ENCODE measurements at regions not wholly inside any gene's neighbourhood (a gene's known extent, or its start where the extent isn't known, plus 50 kb on each side); places are given as distances from the start of the nearest gene placed in this dataset.

DNA sequence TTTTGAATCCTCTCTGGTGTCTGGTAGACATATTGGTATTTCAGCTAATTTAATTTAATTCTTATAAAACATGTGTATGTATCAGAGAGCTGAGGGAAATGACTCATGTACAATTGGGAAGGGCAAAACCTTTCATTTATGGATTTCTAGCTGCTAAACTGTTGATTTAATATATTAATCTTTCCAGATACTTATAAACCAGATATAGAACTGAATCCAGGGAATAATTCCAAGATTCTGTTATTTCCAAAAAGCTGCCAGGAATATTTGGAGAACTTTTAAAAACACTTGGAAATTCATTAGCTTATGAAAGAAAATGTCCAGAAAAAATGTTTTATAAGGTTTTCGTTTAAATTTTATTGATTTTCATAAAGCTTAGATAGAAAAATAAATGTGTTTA is 295.5 kb downstream of the YTHDC2 start:
- H3K27ac ChIP-seq: no peak overlapping the region
- TF ChIP-seq, protein P1, sequence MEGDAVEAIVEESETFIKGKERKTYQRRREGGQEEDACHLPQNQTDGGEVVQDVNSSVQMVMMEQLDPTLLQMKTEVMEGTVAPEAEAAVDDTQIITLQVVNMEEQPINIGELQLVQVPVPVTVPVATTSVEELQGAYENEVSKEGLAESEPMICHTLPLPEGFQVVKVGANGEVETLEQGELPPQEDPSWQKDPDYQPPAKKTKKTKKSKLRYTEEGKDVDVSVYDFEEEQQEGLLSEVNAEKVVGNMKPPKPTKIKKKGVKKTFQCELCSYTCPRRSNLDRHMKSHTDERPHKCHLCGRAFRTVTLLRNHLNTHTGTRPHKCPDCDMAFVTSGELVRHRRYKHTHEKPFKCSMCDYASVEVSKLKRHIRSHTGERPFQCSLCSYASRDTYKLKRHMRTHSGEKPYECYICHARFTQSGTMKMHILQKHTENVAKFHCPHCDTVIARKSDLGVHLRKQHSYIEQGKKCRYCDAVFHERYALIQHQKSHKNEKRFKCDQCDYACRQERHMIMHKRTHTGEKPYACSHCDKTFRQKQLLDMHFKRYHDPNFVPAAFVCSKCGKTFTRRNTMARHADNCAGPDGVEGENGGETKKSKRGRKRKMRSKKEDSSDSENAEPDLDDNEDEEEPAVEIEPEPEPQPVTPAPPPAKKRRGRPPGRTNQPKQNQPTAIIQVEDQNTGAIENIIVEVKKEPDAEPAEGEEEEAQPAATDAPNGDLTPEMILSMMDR (conservative IDR thresholded peaks at IDR 0.05): no peak

DNA sequence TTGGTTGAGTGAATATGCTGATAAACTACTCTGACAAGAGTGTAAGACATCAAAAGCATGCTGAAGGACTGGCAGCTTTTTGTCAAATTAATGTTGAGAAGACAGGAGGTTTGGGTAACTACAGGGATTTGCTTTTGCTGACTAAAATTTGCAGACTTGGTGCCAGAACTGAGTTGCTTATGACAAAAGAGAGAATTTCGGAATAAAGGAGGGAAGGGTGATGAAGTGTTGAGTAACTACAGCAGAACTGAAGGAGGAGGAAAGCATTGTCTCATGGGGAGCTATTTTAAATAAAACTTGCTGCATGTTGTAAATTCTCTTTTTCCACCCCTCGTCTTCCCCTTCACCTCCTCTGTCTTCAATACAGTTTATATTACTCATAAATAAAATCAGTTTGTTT is 296.1 kb downstream of the YTHDC2 start:
- TF ChIP-seq, protein P1 (conservative IDR thresholded peaks at IDR 0.05): no peak
- H3K27ac ChIP-seq: no peak overlapping the region

DNA sequence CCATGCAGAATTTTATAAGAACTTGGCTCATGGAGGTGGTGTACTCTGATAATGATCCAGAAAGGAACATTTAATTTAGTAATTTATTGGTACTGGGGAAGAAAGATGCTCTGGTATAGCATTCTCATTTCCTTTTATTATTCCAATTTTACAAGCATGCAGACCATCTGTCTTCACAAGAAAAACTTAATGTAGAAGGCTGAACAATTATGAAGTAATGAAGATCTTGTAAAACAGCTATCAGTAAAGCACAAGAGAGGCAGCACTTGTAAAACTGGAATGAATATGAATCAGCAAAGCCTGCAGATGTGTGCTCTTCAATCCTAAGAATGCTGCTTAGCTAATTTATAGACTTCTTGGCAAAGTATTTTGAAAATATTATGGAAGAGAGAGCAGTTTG is 300.0 kb downstream of the YTHDC2 start:
- peak overlapping the region; percentile 49 for H3K27ac ChIP-seq
- TF ChIP-seq, protein P1 (conservative IDR thresholded peaks at IDR 0.05): no peak

DNA sequence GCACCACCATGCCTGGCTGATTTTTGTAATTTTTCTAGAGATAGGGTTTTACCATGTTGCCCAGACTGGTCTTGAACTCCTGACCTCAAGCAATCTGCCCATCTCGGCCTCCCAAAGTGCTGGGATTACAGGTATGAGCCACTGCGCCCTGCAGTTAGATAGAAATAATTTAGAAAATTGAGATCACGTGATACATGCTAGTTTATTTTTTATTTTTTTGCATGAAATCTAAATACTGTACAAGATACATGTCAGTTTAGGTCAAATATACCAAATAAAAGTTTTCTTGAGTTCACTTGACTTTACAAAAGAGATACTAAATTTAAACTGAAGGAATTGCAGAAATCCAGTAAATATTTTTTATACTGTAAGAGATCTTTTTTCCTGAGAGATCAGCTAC is 304.2 kb downstream of the YTHDC2 start:
- TF ChIP-seq, protein P1 (conservative IDR thresholded peaks at IDR 0.05): no peak
- H3K27ac ChIP-seq: no peak overlapping the region

DNA sequence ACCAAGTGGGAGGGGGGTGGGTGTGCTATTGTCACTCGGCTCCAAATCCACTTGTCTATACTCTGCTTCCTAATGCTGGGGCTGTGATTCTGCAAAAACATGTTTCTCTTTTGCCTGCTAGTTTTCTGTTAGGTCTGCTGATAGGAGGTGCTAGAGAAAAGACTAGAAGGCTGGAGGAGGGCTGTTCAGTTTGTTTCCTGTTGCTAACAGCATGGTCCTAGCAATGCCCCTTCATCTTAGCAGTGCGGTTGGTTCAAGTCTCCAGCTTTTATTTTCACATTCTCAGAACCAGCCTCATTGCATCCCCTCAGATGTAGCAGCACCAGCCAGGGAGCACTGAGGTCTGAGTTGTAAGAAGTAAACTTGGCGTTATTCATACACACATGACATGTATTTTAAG is 310.2 kb downstream of the YTHDC2 start:
- H3K27ac ChIP-seq: no peak overlapping the region
- TF ChIP-seq, protein P1 (conservative IDR thresholded peaks at IDR 0.05): no peak

DNA sequence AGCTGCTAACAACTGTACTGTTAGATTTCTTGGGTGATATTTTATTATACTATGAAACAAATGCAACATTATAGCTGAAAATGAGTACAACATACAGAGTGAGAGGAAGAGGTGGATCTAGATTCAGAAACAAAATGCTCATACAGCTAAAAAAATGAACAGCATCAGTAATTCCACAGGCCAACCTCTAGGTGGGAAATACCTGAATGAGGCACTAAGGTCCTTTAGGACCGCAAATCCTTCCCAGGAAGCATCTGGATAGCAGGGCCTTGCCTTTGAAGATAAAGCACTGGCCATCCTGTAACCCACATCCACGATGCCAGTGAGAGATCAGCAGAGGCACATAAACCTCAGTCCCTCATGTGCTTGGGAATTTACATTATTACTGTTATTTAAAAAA is 310.8 kb downstream of the YTHDC2 start:
- TF ChIP-seq, protein P1 (conservative IDR thresholded peaks at IDR 0.05): peak; percentile 13; the same call in 1 of the 2 replicates
- H3K27ac ChIP-seq: no peak overlapping the region

DNA sequence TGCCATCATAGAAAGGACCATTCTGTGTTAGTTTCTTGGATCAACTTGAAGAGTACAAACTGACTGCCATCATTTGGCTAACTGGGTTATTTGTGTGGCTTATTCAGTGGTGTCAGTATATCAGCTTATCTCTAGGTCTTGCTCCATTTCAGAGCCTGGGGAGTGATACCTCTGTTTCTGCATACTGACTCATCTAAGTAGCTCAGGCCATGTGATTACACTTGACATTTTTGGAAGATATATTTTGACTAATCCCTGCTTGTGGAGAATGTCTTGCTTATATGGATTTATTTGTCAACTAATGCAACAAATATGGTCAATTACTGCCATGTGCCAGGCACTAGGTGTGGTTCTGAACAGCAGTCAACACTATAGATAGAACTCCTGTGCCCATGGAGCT is 311.7 kb downstream of the YTHDC2 start:
- H3K27ac ChIP-seq: no peak overlapping the region
- TF ChIP-seq, protein P1 (conservative IDR thresholded peaks at IDR 0.05): no peak

DNA sequence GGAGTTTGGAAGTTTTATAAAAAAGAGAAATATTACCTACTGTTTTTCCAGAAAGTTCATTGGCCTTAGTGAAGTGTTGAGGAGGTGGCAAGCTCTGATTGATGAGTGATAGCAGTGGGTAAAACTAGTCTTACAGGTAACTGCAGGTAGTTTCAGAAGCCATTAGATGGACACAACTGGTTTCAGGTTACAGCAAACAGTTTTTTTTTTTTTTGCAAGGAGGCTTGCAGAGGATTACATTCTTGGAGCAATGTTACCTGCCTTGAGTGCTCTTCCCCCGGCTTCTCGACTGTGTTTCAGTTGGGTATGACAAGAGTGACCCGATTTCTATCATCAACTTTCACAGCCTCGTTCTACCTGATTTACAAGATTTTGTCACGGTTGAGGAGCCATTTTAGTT is 333.4 kb downstream of the YTHDC2 start:
- TF ChIP-seq, protein P1 (conservative IDR thresholded peaks at IDR 0.05): no peak
- peak overlapping the region; percentile 60 for H3K27ac ChIP-seq

Measured in VCaP (cell line).